NCI-H748 (cell line): ENCODE measurements at regions not wholly inside any gene's neighbourhood (a gene's known extent, or its start where the extent isn't known, plus 50 kb on each side); places are given as distances from the start of the nearest gene placed in this dataset.

Source experiments
- DNase-seq: peaks from one replicate; lab custom pipeline; 2025; ENCODE audit not compliant: unreplicated experiment; lab: John Stamatoyannopoulos, UW

DNA sequence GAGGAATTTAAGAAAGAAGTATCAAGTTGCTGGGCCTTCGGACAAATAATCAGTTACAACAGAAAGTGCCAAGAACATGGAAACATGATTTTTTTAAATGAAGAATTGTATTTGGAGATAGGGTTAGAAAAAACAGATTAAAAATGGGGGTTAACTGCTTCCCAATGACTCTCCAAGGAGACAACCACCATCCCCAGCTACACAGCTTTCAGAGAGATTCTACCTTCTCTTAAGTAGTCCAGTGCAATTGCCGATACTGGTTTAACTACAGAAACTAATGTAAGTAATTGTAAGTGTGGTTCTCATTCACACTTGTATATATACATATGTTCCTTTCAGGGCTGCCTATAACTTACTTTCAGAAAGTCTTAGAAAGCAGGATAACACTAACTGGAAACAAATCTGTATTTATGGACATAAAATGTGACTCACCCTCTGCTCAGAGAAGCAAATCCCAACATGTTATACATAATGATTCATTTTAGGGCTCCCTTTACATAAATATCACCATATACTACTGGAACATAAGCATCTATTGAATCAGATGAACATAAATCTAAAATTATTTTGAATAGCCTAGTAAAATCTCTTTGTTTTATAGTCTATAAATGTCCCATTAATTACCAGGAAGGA, 248.9 kb upstream of the UGT8 start:
- no peak for DNase-seq

- no peak for DNase-seq
Observed at GRCh38 chr4:114358901-114359300, 239.7 kb upstream of the UGT8 start.

DNA sequence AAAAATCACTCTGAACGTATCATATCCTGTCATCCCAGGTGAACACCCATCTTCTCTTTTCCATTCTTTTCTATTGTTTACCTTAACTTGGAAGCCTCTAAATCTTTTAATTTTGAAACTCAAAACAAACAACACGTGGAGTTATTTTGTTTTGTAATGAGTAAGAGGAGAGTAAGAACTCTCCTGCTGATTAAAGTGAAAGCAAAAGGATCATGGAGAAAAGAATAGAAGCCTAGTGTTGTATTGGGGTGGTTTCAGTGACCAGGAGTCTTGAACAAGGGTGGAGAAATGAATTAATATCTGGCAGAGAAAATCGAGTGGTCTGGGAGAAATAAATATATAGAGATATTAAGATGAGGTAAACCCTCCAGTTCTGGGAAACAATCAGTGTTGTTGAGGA, 237.4 kb upstream of the UGT8 start:
- DNase-seq, result no peak

- no peak for DNase-seq
Observed at GRCh38 chr4:114364857-114365256, 233.8 kb upstream of the UGT8 start.

GRCh38 chr4:114365591-114365990, 233.0 kb upstream of the UGT8 start:
- no peak for DNase-seq

GRCh38 chr4:114366368-114366767, 232.2 kb upstream of the UGT8 start:
- DNase-seq, result no peak

DNA sequence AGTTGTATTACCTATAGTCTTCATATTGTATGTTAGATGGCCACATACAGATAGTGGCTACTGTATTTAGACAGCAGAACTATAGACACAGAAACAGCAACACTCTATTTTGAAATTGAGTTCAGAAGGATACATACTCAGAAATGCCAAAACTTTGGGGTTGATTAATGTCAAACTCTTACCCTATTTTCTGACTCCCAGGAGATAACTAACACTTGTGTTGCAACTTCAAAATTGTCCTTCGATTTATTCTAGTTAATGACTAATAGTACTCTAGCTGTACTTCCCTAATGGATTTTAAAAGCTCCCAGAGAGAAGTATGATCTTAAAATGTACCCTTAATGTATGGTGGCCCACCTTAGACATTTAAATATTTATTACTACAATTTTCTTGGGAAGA, 229.9 kb upstream of the UGT8 start:
- no peak for DNase-seq

- DNase-seq, result no peak
Observed at GRCh38 chr4:114373508-114373907, 225.1 kb upstream of the UGT8 start.

DNA sequence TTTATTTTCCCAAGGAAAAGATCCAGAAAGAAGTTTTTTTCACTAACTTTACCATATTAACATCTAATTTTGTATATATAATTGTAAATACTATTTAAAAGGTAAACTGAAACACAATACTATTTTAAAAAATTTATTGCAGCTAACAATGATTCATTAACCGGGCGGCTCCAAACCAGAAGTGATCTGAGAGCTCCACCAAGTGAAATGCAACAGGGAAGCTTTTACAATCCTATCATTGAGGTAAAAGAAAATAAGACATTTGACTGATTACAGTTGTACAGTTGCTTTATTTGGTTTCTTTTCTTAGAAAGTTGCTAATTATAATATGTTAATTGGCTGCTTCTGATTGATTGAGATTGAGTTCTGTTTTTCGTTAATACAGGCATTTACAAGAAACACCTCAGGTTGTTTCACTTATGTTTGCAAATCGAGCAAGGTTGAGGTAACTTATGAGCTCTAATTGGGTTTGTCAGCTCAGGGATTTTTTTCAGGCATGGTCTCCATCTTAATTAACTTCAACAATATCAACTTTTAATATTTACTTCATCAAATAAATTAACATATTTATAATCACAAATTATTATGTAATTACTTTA, 220.2 kb upstream of the UGT8 start:
- DNase-seq, result peak; percentile 39

DNA sequence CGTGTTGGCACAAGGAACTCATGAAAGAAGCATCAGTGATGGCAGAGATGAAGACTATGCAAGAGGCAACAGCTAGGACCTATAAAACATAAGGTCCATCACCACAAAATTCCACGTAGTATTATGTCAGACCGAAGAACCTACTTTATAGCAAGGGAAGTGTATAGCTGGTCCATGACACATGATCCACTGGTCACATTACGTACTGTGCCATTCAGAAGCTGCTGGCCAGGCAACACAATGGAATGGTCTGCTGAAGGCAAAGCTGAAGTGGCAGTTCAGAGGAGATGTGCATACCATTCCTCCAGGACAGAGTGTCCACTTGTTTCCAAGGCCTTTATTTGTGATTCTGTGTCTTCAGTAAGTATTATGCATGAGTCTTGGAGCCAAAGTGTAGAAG, 215.5 kb upstream of the UGT8 start:
- DNase-seq, result no peak

DNA sequence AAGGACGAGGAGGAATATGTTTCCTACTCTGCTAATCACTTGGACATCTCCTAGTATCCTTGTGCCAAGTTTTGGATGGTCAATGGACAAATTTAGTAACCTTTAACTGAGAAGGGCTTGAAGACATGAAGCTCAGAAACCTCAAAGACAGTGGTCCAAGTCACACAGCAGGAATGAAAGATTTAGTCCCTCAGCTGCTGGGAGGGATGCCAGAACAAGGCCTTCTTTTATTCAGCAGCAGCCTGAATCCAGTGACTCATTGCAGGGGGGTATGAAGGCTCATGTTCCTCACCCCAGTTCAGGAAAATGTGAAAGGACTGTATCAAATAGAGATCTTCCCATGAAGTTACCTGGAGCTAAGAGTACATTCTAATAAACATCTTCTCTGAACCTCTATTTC, 214.9 kb upstream of the UGT8 start:
- no peak for DNase-seq

DNA sequence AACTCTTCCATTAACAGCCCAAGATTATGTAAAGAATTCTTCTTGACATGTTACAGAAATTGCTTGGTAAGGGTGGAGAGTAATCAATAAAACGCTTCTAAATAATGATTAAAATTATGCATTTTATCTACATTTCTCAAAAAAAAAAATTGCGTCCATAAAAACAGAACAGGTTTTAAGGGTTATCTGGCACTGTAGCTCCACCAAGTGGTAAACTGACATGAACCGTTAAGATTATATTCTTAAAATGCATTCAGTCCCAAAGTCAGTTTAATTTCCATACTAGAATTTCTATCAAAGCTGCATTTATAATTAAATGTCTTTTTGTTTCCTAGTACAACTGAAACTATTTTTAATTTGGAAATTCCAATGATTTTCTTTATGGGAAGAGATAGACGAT, 214.0 kb upstream of the UGT8 start:
- peak; percentile 51 for DNase-seq

DNA sequence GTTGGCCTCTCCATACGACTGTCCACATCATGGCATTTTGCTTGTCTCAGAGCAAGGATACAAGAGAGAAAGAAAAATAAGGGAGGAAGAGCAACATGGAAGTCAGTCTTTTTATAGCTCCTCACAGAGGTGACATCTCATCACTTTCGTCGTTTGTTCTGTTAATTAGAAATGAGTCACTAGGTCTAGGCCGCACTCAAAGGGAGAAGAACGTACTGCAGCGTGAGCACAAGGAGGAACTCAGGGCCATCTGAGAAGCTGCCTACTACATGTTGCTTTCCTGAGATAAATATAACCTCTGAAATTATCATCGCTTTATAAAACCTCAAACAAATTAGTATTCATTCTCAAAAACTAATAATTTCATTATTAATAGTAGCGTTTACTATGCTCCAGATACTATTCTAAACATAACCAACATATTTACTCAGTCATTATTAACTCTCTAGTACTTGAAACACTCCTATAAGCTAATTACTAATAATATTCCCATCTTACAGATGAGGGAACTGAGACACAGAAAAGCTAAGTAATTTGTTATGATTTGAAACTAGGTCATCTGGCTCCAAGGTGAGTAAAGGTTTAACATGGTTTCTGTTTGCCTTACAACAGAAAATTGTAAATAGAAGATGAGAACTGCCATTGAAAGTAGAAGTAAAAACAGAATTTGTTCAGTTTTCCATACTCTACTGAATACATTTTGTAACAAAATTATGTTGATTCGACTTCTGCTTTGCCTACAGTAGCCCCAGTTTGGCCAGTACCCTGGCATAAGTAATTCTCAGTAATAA, 213.2 kb upstream of the UGT8 start:
- DNase-seq, result no peak

DNA sequence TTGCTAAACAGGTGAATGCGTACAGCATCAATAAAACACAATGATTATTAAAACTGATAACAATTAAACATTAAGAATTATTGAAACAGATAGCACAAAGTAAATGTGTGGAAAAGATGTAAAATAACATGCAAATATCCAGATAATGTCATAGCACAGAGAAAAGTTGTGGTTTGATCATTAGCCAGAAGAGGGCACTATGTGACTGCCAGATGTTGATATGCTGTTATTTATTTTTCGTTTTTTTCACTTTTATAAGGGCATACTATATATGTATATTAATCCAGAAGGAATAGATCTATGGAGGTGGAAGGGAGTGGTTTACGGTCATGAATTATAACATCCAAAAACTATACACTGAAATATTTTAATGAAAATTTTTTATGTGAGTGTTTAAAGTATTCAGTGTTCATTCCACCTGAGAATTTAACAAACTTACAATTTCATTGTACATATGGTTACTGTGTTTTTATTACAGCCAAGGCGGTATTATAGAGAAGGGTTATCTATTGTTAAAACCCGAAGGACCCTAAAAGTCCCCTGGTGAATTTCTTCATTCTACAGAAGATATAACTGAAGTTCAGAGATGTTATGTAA, 211.9 kb upstream of the UGT8 start:
- peak; percentile 32 for DNase-seq

DNA sequence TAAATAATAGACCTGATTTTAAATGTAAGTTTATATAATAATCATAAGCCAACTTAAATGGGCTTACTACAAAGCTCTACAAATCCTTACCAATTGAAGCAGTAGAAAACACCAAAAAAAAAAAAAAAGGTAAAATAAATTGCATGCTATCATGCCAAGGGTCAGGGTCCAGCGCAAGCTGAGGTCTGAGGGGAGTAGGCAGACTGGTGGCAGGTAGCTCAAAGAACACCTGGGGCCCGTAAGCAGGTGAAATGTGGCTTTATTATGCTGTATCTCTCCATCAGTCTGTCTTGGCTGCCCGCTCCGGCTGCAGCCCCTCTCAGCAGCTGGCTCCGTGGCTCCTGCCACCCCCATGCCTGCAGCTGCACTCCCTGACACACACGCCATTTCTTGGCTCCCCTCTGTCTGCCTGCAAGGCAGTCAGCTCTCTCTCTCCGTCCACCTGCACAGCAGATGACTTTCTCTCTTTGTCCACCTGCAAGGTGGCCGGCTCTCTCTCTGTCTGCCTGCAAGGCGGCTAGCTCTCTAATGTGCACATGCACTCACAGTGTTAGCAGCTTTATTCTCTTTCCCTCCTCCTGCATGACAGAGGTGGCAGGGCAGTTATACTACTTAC, 209.4 kb upstream of the UGT8 start:
- peak; percentile 94 for DNase-seq

DNA sequence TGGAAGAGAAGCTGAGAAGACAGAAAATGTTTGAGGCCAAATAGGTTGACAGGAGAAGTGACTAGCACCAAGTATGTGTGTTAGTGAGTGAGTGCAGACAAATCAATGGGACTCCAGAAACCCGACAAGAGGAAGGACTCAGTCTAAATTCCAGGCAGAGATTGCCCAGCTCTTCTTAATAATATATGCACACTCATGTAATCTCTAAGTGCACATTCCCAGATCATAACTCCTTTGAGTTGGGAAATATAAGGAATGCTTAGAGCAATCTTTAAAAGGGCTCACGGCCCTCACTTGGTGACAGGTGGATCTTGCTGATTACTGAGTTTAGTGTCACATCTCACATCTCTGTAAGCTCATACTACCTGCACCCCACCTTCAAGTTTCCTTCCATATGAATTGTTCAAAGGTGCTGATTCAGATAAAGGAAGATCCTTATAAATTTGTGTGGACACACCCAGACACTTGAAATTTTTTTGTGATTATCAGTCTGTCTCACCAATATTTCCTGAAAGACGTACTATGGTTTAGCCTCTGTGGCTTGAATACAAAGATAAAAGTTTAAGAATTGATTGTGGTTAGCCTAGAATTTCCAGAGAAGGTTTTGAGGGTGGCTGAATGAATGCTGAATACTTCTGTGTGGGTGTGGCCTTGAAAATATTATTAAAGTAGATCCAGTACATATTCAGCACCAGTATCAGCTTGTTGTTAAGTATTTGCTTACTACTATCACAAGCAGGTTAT, 205.1 kb upstream of the UGT8 start:
- no peak for DNase-seq

GRCh38 chr4:114396808-114397207, 201.8 kb upstream of the UGT8 start:
- DNase-seq, result no peak

- DNase-seq, result no peak
Observed at GRCh38 chr4:114398410-114398809, 200.2 kb upstream of the UGT8 start.

GRCh38 chr4:114399105-114399504, 199.5 kb upstream of the UGT8 start:
- no peak for DNase-seq

DNA sequence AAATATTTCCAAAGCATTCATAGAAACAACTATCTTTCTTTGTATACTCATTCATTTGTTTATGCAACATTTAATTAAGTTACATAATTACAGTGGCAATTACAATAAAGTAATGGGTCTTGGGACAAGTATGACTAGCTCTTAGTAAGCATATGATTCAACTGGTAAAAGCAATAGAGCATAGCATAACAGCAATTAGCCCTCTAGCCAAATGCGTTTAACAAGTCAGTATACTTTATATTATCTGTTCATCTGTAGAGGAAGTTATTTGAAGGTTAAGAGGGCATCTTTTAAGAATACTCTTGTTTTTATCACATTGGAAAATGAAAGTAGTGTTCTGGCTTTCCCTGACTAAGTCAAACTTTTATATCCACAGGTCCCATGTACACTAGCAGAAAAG, 198.1 kb upstream of the UGT8 start:
- no peak for DNase-seq

GRCh38 chr4:114401483-114401882, 197.1 kb upstream of the UGT8 start:
- DNase-seq, result no peak
